K562 (cell line): ENCODE measurements at regions not wholly inside any gene's neighbourhood (a gene's known extent, or its start where the extent isn't known, plus 50 kb on each side); places are given as distances from the start of the nearest gene placed in this dataset.

Experiments
- CBFB ChIP-seq: sonication (generic); formaldehyde crosslinking; IDR thresholded peaks from 2 replicates; pipeline ENCODE4 v1.4.0; 2020; ENCODE audit warnings: mild to moderate bottlenecking, missing genetic modification reagents
- RERE ChIP-seq: sonication (generic); formaldehyde crosslinking; IDR thresholded peaks from 2 replicates; pipeline ENCODE4 v1.8.0; 2023; ENCODE audit warnings: missing genetic modification reagents, mild to moderate bottlenecking, borderline replicate concordance
- RNF219 ChIP-seq: fragments of 250-450 bp; sonication (Bioruptor Pico); IDR thresholded peaks from 2 replicates; pipeline ENCODE4 v1.5.0; 2022; ENCODE audit warnings: mild to moderate bottlenecking
- TF ChIP-seq, protein P1 (sequence below): fragments of 250-450 bp; sonication (Bioruptor Pico); IDR thresholded peaks from 2 replicates; pipeline ENCODE4 v1.4.0; 2020

- TF ChIP-seq RERE (CRISPR knock-in tag) (no peak), CBFB (CRISPR knock-in tag) (no peak), RNF219 (CRISPR knock-in tag) (no peak)
- TF ChIP-seq, protein P1, sequence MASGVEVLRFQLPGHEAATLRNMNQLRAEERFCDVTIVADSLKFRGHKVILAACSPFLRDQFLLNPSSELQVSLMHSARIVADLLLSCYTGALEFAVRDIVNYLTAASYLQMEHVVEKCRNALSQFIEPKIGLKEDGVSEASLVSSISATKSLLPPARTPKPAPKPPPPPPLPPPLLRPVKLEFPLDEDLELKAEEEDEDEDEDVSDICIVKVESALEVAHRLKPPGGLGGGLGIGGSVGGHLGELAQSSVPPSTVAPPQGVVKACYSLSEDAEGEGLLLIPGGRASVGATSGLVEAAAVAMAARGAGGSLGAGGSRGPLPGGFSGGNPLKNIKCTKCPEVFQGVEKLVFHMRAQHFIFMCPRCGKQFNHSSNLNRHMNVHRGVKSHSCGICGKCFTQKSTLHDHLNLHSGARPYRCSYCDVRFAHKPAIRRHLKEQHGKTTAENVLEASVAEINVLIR (CRISPR knock-in tag): no peak
Measured at GRCh38 chr6:12555267-12555666, 161.3 kb upstream of the PHACTR1 start (continued).
